Type B pancreatic cell (in vitro differentiated cells): ENCODE measurements at regions not wholly inside any gene's neighbourhood (a gene's known extent, or its start where the extent isn't known, plus 50 kb on each side); places are given as distances from the start of the nearest gene placed in this dataset.
"Not testable (repeated sequence)": the region's sequence is repeated elsewhere in the genome, so short reads cannot be mapped to it uniquely, and the experiment has no call there.

Experiments
- DNase-seq: peaks from one replicate; pipeline ENCODE4 v3.0.0; 2021; ENCODE audit warnings: mixed read lengths; ENCODE audit not compliant: unreplicated experiment; ENCODE audit errors: extremely low spot score
- H3K27ac Mint-ChIP-seq: 2 replicates; pipeline ENCODE4 v1.8.0; 2021; ENCODE audit warnings: mild to moderate bottlenecking, mixed read lengths
- H3K27me3 Mint-ChIP-seq: 2 replicates; pipeline ENCODE4 v1.8.0; 2021; ENCODE audit warnings: mixed read lengths
- H3K36me3 Mint-ChIP-seq: 2 replicates; pipeline ENCODE4 v1.8.0; 2021; ENCODE audit warnings: mixed read lengths
- H3K4me1 Mint-ChIP-seq: one replicate; pipeline ENCODE4 v1.8.0; 2021; ENCODE audit warnings: mixed read lengths; ENCODE audit not compliant: unreplicated experiment
- H3K4me3 Mint-ChIP-seq: 2 replicates; pipeline ENCODE4 v1.8.0; 2021; ENCODE audit warnings: mild to moderate bottlenecking, mixed read lengths
- H3K9me3 Mint-ChIP-seq: 2 replicates; pipeline ENCODE4 v1.8.0; 2021; ENCODE audit warnings: mixed read lengths
- CTCF ChIP-seq: fragments of 200-600 bp; sonication (generic); conservative IDR thresholded peaks from 2 replicates; pipeline ENCODE4 v1.5.0; 2021; ENCODE audit warnings: antibody characterized with exemption, mild to moderate bottlenecking

DNA sequence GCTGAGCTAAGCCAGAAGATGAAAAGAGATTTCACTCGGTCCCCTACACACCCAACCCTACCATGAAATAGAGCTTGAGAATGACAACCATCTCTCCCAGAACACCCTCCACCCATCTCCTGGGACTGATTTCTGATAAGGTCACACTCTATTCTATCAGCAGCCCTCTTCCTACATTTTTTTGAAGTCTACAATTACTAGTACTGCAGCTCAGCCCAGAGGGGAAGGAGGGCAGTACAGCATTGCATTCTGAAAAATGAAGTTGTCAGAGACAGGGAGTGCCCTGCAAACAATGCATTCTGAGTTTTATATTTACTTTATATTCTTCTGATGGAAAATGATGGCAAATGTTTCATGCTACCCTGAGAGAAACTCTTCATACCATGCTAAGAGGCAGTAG is 318.5 kb downstream of the BCAT1 start:
- peaks cover 8% of the 10 kb centered on the region for H3K27me3 Mint-ChIP-seq
- DNase-seq = no peak
- H3K36me3 Mint-ChIP-seq = peaks cover 13% of the 10 kb centered on the region
- H3K27ac Mint-ChIP-seq = no peak overlapping the region
- H3K9me3 Mint-ChIP-seq = peaks cover 5% of the 10 kb centered on the region
- no peaks in the 10 kb centered on the region for H3K4me1 Mint-ChIP-seq
- H3K4me3 Mint-ChIP-seq = no peak overlapping the region
- TF ChIP-seq CTCF = no peak

DNA sequence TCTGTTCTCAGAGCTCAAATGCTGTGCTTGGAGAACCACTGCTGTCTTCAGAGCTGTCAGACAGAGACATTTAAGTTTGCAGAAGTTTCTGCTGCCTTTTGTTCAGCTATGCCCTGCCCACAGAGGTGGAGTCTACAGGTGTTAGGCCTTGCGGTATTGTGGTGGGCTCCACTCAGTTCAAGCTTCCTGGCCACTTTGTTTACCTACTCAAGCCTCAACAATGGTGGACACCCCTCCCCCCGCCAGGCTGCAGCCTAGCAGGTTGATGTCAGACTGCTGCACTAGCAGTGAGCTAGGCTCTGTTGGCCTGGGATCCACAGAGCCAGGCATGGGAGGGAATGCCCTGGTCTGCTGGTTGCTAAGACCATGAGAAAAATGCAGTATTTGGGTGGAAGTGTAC is 323.8 kb downstream of the BCAT1 start:
- Mint-ChIP-seq H3K27ac (no peak overlapping the region), H3K4me3 (no peak overlapping the region), H3K36me3 (peaks cover 4% of the 10 kb centered on the region), H3K27me3 (peaks cover 11% of the 10 kb centered on the region), H3K9me3 (peaks cover 7% of the 10 kb centered on the region), H3K4me1 (no peaks in the 10 kb centered on the region)
- TF ChIP-seq CTCF = no peak
- no peak for DNase-seq

GRCh38 chr12:24619954-24620353 is 328.9 kb downstream of the BCAT1 start:
- H3K9me3 Mint-ChIP-seq, DNase-seq, H3K4me1 Mint-ChIP-seq, H3K36me3 Mint-ChIP-seq, H3K4me3 Mint-ChIP-seq, H3K27ac Mint-ChIP-seq: not testable (repeated sequence)
- peaks cover 21% of the 10 kb centered on the region for H3K27me3 Mint-ChIP-seq

DNA sequence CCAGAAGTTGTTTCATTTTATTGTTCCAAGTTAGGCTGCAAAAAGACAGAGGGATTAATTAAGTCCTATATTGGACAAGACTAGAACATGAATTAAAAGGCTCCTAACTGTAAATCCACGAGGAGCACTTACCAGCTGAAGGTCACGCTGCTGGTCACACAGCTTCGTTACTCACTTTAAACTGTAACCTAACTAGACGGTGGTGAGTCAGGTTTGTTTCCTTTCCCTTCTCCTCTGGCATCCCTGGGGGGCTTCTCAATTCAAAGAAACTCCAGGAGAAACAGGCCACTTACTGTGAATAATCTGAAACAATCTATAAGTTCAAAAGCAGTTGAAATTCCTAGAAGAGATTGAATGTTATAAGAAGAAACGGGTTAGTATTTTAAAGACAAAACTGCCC is 331.4 kb downstream of the BCAT1 start:
- no peak for DNase-seq
- no peaks in the 10 kb centered on the region for H3K4me1 Mint-ChIP-seq
- H3K27me3 Mint-ChIP-seq = peaks cover 25% of the 10 kb centered on the region
- H3K4me3 Mint-ChIP-seq = no peak overlapping the region
- peaks cover 10% of the 10 kb centered on the region for H3K36me3 Mint-ChIP-seq
- no peak overlapping the region for H3K27ac Mint-ChIP-seq
- no peaks in the 10 kb centered on the region for H3K9me3 Mint-ChIP-seq
- no peak for TF ChIP-seq CTCF

DNA sequence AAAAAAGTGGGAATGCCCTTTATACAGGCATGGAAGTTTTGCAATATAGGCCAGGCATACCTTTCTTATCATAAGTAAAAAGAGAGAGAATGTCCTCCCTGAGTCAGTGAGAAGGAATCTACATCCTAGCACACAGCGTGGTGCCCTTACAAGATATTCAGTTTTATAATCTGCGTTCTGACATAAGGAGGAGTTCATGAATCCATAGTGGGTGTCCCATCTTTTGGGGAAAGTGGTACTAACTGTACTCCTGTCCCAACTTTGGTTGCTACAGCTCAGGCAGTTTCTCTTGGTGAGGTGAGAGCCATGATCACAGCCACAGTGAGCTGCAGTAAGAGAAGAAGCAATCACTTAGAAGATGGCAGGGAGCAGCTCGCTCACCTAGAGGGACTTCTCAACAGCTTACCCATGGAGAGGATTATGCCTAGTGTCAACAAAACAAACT is 332.9 kb downstream of the BCAT1 start:
- Mint-ChIP-seq H3K27ac (no peak overlapping the region), H3K4me3 (no peak overlapping the region), H3K36me3 (peaks cover 10% of the 10 kb centered on the region), H3K4me1 (no peaks in the 10 kb centered on the region), H3K27me3 (peaks cover 19% of the 10 kb centered on the region), H3K9me3 (no peaks in the 10 kb centered on the region)
- no peak for TF ChIP-seq CTCF
- DNase-seq = no peak

DNA sequence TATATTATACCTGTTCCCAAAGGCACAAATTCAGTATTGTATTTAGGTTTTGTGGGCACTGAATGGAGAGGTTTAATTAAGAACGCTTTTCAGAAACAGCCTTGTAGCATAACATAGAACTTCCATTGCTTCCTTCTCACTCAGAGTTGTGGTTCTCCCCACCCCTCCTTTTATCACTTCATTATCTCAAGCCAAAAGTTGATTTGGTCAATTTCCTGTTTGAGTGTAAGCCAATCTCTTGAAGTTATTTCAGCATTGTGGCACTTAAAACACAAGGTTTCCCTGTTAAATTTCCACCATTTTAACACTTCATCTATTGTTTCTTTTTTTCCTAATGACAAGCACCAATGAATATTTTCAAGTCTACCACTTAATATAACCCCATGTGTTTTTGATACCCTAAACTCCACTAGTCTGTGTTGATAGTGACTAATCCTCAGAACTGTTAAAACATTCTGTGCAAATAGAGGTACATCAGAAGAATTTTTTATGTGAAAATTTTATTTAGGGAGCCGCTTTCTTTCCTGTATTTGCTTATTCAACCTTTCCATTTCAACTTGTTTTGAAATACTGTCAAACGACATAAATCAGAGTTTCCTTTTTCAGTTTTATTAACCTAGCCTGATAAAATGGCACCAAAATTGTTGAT is 340.1 kb downstream of the BCAT1 start:
- TF ChIP-seq CTCF = no peak
- Mint-ChIP-seq H3K27ac (no peak overlapping the region), H3K9me3 (peaks cover 6% of the 10 kb centered on the region), H3K4me3 (no peak overlapping the region), H3K36me3 (no peaks in the 10 kb centered on the region), H3K27me3 (peaks cover 5% of the 10 kb centered on the region), H3K4me1 (no peaks in the 10 kb centered on the region)
- DNase-seq = no peak
